ENCODE measurements at regions not wholly inside any gene's neighbourhood (a gene's known extent, or its start where the extent isn't known, plus 50 kb on each side); places are given as distances from the start of the nearest gene placed in this dataset.

DNA sequence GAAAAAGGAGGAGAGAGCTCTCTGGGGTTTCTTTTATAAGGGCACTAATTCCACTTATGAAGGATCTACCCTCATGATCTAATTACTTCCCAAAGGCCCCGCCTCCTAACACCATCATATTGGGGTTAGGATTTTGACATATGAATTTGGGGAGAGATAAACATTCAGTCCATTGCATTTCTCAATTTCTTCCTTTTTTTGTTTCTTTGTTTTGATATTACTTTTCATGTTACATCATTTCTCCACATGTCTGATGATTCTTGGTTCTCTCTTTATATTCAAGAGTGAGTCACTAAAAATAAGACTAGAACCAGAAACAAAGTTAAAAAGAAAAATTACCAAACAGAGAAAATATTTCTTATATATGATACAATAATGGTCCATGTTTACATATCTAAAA, 63.2 kb upstream of the DUSP10 start (continued):
- TF ChIP-seq HDAC2 (IDR thresholded peaks at IDR 0.05; ENCODE audit: borderline replicate concordance in 1 of 2, low read depth in 2 of 2, low read length in 2 of 2) (no peak), KDM1A (IDR thresholded peaks at IDR 0.05; ENCODE audit: borderline replicate concordance, low read length) (no peak), CHD1 (IDR thresholded peaks at IDR 0.05; ENCODE audit: low read depth, low read length) (no peak)

Measured in H1 (cell line).